ENCODE measurements at regions not wholly inside any gene's neighbourhood (a gene's known extent, or its start where the extent isn't known, plus 50 kb on each side); places are given as distances from the start of the nearest gene placed in this dataset.

DNA sequence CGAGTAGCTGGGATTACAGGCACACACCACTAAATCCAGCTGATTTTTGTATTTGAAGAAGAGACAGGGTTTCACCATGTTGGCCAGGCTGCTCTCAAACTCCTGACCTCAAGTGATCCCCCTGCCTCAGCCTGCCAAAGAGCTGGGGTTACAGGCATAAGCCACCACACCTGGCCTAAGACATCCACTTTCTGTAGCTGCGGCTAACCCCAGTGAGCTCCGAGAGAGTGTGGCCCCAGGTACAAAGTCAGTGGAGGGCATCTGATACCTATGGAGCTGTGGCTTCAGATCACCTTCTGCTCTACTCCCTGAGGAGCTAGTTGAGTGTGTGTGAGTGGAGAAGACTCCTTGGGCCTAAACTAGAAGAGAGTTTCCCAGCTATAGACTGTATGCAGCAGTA, 189.3 kb upstream of the TSC22D2 start:
- Histone ChIP-seq H3K9ac (ENCODE audit: insufficient read depth in 1 of 2, low read depth in 2 of 2, low read length in 2 of 2) (no peak overlapping the region), H3K36me3 (ENCODE audit: control insufficient read depth, insufficient read depth, low read length) (no peaks in the 10 kb centered on the region), H3K4me2 (ENCODE audit: insufficient read depth, low read length) (no peak overlapping the region), H3K79me2 (ENCODE audit: control insufficient read depth, insufficient read depth, low read length) (no peaks in the 10 kb centered on the region), H3K9me1 (ENCODE audit: control insufficient read depth, insufficient read depth, low read length) (no peaks in the 10 kb centered on the region), H3K27ac (ENCODE audit: extremely low read depth, low read depth, low read length) (no peak overlapping the region), H3K4me1 (replicated peaks in 1 of 2; ENCODE audit: control insufficient read depth in 2 of 2, insufficient read depth in 2 of 2, low read length in 2 of 2) (peaks cover 0 to 5% of the 10 kb centered on the region in 2 experiments; a peak in 1 of 5 replicates), H3K9me3 (replicated peaks; ENCODE audit: control insufficient read depth, insufficient read depth, low read depth, low read length) (no peaks in the 10 kb centered on the region; the same call in none of the 2 replicates), H2AFZ (ENCODE audit: low read depth, low read length) (no peak overlapping the region), H4K20me1 (replicated peaks; ENCODE audit: control insufficient read depth, insufficient read depth, low read length) (no peaks in the 10 kb centered on the region), H3K27me3 (ENCODE audit: control insufficient read depth in 2 of 2, insufficient read depth in 2 of 2, low read length in 2 of 2) (peaks cover 19 to 51% of the 10 kb centered on the region in 2 experiments; a peak in 4 of 5 replicates), H3K4me3 (no peak overlapping the region)
- ChIA-PET POLR2A (interaction anchor here (0.5 kb wide), 1 partner anchor 625 kb away, joined by 3 read pairs; no protein-coding TSS in a partner anchor), CTCF (ENCODE audit: low intra/inter-chr PET ratio) (no interaction called here)
- 0% methylated on average over 3 of the region's 3 CpGs for WGBS (ENCODE audit: insufficient coverage, low coverage, missing lambda C conversion rate)
- in situ Hi-C loops (cut with MboI) (loop anchor here (10.0 kb wide), 1 partner anchor 244 kb away; the partner anchor contains the start of gene PFN2), intact Hi-C loops (cut with micrococcal nuclease) (no loop called here)
- no peak for ATAC-seq
- TF ChIP-seq, protein P1, sequence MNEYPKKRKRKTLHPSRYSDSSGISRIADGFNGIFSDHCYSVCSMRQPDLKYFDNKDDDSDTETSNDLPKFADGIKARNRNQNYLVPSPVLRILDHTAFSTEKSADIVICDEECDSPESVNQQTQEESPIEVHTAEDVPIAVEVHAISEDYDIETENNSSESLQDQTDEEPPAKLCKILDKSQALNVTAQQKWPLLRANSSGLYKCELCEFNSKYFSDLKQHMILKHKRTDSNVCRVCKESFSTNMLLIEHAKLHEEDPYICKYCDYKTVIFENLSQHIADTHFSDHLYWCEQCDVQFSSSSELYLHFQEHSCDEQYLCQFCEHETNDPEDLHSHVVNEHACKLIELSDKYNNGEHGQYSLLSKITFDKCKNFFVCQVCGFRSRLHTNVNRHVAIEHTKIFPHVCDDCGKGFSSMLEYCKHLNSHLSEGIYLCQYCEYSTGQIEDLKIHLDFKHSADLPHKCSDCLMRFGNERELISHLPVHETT (CRISPR knock-in tag; conservative IDR thresholded peaks at IDR 0.05 in 1 of 2, IDR thresholded peaks at IDR 0.05 in 1 of 2): no peak
- no peak for TF ChIP-seq NFXL1 (CRISPR knock-in tag; IDR thresholded peaks at IDR 0.05)
- TF ChIP-seq, protein P2, sequence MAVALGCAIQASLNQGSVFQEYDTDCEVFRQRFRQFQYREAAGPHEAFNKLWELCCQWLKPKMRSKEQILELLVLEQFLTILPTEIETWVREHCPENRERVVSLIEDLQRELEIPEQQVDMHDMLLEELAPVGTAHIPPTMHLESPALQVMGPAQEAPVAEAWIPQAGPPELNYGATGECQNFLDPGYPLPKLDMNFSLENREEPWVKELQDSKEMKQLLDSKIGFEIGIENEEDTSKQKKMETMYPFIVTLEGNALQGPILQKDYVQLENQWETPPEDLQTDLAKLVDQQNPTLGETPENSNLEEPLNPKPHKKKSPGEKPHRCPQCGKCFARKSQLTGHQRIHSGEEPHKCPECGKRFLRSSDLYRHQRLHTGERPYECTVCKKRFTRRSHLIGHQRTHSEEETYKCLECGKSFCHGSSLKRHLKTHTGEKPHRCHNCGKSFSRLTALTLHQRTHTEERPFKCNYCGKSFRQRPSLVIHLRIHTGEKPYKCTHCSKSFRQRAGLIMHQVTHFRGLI (CRISPR knock-in tag; IDR thresholded peaks at IDR 0.05): no peak
- no peak for TF ChIP-seq MAFG (tag; conservative IDR thresholded peaks at IDR 0.05)
- no peak for TF ChIP-seq ZNF444 (CRISPR knock-in tag; IDR thresholded peaks at IDR 0.05)
- TF ChIP-seq RBM39 (optimal IDR thresholded peaks at IDR 0.05; ENCODE audit: low read depth, low read length): no peak
- no peak for TF ChIP-seq NRF1 (conservative IDR thresholded peaks at IDR 0.05 in 1 of 2, IDR thresholded peaks at IDR 0.05 in 1 of 2)
- TF ChIP-seq ZNF354B (CRISPR knock-in tag; IDR thresholded peaks at IDR 0.05): no peak
- TF ChIP-seq CEBPB (tag; IDR thresholded peaks at IDR 0.05): no peak
- TF ChIP-seq, protein P3, sequence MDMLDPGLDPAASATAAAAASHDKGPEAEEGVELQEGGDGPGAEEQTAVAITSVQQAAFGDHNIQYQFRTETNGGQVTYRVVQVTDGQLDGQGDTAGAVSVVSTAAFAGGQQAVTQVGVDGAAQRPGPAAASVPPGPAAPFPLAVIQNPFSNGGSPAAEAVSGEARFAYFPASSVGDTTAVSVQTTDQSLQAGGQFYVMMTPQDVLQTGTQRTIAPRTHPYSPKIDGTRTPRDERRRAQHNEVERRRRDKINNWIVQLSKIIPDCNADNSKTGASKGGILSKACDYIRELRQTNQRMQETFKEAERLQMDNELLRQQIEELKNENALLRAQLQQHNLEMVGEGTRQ (CRISPR knock-in tag; IDR thresholded peaks at IDR 0.05): no peak
- no peak for TF ChIP-seq CREB1 (IDR thresholded peaks at IDR 0.05)
- TF ChIP-seq CREB1 (CRISPR knock-in tag; IDR thresholded peaks at IDR 0.05): no peak
- TF ChIP-seq, protein P4, sequence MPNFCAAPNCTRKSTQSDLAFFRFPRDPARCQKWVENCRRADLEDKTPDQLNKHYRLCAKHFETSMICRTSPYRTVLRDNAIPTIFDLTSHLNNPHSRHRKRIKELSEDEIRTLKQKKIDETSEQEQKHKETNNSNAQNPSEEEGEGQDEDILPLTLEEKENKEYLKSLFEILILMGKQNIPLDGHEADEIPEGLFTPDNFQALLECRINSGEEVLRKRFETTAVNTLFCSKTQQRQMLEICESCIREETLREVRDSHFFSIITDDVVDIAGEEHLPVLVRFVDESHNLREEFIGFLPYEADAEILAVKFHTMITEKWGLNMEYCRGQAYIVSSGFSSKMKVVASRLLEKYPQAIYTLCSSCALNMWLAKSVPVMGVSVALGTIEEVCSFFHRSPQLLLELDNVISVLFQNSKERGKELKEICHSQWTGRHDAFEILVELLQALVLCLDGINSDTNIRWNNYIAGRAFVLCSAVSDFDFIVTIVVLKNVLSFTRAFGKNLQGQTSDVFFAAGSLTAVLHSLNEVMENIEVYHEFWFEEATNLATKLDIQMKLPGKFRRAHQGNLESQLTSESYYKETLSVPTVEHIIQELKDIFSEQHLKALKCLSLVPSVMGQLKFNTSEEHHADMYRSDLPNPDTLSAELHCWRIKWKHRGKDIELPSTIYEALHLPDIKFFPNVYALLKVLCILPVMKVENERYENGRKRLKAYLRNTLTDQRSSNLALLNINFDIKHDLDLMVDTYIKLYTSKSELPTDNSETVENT (CRISPR knock-in tag; IDR thresholded peaks at IDR 0.05): no peak
- no peak for TF ChIP-seq HNRNPL (IDR thresholded peaks at IDR 0.05; ENCODE audit: low read depth, low read length)
- TF ChIP-seq, protein P5, sequence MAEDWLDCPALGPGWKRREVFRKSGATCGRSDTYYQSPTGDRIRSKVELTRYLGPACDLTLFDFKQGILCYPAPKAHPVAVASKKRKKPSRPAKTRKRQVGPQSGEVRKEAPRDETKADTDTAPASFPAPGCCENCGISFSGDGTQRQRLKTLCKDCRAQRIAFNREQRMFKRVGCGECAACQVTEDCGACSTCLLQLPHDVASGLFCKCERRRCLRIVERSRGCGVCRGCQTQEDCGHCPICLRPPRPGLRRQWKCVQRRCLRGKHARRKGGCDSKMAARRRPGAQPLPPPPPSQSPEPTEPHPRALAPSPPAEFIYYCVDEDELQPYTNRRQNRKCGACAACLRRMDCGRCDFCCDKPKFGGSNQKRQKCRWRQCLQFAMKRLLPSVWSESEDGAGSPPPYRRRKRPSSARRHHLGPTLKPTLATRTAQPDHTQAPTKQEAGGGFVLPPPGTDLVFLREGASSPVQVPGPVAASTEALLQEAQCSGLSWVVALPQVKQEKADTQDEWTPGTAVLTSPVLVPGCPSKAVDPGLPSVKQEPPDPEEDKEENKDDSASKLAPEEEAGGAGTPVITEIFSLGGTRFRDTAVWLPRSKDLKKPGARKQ (CRISPR knock-in tag; IDR thresholded peaks at IDR 0.05): no peak
- no peak for TF ChIP-seq ARHGAP35 (IDR thresholded peaks at IDR 0.05; ENCODE audit: partially characterized antibody)
- no peak for FAIRE-seq
- DNase-seq (ENCODE audit: extremely low read depth in 1 of 4, low spot score in 3 of 4): no peak
- no TSS peak for BruUV-seq (replicated peaks)
